HG02588 (cell line): ENCODE measurements at regions not wholly inside any gene's neighbourhood (a gene's known extent, or its start where the extent isn't known, plus 50 kb on each side); places are given as distances from the start of the nearest gene placed in this dataset.

ENCODE experiments used
- ATAC-seq: cut with Tn5 transposase; IDR thresholded peaks from one replicate; pipeline ENCODE4 v1.9.1; 2021; ENCODE audit warnings: mild to moderate bottlenecking, moderate library complexity; ENCODE audit not compliant: unreplicated experiment

DNA sequence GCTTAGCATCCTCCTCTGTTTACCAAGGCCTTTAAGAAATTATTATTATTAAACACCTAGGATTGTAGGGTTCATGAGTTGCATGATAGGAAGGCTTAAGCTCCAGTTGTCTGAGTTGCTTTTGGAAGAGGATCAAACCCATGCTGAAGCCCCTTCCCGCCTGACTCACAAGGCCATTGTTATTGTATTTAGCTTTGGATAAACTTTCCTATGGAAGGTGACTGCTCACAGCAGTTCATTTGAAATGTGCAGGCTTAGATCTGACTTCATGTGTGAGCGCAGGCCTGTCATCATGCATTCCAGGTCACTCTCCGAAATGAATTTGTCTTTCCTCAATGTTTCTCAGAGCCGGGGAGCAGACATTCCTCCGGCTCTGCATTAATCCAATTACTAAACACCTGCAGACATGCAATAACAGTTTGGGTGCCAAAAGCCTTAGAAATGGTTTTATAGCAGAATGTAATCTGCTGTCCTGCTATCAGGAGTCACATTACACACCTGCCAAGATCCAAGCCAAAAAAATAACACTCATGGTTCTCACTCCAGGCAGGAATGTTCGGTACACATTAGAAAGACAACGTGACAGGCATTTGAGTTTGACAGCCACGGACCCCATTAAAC is 119.9 kb downstream of the OSR1 start:
- no peak for ATAC-seq

GRCh38 chr2:19235308-19235707 is 123.1 kb downstream of the OSR1 start:
- ATAC-seq: no peak

DNA sequence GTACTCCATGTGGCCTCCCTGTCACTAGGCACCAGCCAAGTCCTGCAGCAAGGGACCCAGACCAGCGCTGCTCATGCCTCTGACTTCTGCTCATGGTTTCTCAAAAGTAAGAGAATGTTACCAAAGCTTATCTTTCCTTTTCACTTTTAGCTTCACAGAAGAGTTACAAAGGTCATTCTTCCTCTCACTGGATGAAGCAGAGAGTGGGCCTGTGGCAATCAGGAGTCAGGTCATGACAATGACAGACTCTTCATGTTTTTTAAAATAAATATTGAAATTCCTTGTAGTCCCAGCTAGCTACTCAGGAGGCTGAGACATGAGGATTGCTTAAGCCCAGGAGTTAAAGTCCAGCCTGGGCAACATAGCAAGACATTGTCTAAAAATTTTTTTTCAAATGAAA is 126.1 kb downstream of the OSR1 start:
- no peak for ATAC-seq

DNA sequence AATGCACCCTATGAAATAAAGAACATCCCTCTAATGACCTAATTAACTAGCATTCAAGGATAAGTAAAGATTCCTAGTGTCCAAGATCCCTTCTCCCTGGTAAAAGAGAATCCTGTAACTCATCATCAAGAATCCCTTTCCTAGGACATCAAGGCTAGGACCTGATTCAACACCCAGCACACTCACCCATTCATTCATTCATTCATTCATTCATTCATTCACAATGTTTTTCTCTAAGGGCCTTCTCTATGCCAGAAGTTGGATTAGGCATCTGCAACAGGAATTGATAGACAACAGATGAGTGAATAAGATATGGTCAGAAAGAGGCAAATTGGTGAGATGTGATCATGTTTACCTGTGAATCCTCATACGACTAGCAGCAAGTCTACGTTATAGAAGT is 126.8 kb downstream of the OSR1 start:
- no peak for ATAC-seq

DNA sequence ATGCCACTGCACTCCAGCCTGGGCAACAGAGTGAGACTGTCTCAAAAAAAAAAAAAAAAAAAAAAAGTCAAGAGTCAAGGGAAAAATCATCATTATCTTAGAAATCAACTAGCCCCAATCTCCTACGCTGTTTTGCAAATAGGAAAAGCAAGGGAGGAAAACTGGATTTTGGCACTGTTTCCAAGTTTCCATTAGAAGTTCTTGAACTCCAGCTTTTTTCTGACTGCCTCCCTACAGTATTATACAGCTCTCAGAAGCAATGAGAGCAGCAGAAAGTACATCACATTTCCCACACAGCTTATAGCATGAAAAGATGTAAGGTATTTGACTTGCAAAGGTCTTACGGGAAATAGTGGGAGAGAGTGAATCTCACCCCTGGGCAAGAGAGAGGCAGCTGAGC is 127.8 kb downstream of the OSR1 start:
- ATAC-seq: no peak

DNA sequence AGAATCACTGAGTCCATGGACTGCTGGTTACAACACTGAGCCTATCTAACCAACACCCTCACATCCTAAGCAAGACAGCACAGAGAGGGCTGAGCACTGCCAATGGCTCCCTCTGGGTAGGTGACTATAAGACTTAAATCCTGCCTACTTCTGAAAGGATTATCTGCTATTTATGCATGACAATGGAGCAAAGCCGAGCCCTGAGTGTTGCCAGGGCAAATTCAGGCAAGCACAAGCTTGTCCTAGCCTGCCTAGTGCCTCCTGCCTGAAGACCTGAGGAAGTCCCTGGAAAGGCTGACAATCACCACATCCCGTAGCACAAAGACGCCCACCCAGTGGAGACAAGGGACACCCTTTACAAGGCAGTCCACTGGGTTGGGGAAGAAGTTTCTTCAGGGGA is 129.7 kb downstream of the OSR1 start:
- ATAC-seq: no peak

GRCh38 chr2:19228181-19228593 is 130.2 kb downstream of the OSR1 start:
- no peak for ATAC-seq

DNA sequence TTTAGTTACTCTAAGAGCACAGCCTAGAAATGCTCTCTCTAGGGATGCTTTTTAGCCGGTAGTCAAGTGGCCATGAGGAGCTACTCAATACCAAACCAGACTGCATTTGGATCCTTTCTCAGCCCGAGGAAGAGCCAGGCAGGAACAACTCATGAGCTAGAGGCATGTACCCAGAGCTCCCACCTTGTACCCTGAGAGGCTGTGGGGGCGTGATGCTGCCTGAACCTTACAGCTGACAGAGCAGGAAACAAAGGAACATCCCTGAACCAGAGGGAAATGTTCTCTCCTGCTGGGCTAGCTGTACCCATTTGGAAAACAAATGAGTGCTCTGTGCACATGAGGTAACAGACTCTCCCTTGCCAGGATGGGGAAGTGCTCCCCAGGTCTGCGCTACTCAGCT is 131.6 kb downstream of the OSR1 start:
- no peak for ATAC-seq

DNA sequence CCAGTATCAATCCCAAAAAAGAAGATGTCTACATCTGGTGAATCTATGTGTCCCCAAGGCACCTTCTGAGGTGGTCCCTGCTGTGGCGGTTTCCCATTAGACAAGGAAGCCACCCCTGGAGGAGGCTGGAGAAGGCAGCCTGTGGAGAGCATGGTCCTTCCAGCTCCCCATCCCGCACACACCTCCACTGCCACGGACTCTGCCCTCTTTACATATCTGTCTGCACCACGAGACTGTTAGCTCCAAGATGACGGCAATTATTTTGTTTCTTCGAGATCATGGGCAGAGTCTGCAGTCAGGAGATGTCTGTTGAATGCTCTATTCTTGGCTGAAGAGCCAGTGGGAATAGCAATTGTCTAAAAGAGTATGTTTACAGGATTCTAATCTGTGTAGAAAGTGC is 132.0 kb downstream of the OSR1 start:
- ATAC-seq: no peak

GRCh38 chr2:19225931-19226330 is 132.5 kb downstream of the OSR1 start:
- ATAC-seq: no peak

DNA sequence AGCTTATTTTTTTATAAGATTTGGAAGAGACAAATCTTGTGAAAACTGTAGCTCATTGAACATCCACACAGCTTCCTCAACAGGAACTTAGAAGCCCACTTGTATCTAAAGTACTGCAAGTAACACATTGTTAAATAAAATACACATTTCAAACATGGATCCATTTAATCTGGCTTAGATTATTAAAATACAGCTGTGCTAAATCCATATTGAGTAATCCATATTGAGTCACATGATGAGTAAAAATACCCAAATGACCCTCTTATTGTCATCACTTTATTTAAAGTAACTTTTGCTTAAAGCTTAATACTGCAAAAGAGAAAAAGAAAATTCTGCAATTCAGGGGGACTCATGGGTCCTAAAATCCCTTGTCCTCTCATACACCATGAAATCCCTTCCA is 133.3 kb downstream of the OSR1 start:
- no peak for ATAC-seq

GRCh38 chr2:19224486-19224885 is 133.9 kb downstream of the OSR1 start:
- ATAC-seq: no peak

DNA sequence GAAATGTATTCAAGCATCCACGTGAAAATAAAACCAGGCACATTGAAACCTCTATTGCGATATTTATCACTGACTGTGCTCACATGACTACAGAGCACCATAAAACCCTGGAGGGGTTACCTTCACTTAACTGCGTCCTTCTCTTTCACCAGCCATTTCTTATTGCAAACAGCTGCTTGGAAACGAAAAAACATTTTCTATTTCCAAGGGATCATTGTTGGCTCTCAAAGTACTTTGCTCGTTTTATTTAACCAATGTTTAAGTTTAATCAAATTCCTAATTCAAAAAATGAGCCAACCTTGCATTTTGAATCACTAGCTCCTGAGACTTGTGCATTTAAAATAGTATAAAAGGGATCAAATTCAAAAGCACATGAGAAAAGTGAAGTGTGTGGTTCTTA is 134.4 kb downstream of the OSR1 start:
- no peak for ATAC-seq

DNA sequence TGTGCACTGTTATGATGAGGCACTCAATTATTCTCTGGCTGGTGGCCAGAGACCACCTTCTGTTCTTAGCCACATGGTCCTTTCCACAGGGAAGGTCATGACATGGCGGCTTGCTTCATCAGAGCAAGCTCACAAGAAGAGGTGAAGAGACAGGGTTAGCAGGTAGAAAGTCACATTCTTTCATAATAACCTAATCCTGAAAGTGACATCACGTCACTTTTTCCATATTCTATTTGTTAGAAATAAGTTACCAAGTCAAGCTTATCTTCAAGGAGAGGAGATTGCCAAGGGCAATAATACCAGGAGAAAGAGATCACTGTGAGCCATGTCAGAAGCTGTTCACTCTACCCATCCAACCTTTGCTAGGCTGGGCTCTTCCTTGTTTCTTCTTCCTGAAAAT is 139.4 kb downstream of the OSR1 start:
- ATAC-seq: no peak

DNA sequence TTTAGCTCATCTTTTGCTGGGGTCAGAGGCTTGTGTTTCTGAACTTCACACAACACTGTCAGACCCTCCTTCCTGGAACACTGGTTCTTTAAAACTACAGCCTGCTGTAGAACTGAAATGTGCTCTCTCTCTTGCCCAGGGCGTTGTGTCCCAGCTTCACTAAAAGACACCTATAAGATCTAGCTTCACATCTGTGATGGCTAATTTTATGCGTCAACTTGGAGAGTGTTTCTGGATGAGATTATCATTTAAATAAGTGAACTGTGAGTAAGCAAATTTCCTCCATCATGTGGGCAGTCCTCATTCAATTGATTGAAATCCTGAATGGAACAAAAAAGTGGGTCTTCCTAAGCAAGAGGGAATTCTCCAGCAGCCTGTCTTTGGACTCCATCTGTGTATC is 140.3 kb downstream of the OSR1 start:
- no peak for ATAC-seq

DNA sequence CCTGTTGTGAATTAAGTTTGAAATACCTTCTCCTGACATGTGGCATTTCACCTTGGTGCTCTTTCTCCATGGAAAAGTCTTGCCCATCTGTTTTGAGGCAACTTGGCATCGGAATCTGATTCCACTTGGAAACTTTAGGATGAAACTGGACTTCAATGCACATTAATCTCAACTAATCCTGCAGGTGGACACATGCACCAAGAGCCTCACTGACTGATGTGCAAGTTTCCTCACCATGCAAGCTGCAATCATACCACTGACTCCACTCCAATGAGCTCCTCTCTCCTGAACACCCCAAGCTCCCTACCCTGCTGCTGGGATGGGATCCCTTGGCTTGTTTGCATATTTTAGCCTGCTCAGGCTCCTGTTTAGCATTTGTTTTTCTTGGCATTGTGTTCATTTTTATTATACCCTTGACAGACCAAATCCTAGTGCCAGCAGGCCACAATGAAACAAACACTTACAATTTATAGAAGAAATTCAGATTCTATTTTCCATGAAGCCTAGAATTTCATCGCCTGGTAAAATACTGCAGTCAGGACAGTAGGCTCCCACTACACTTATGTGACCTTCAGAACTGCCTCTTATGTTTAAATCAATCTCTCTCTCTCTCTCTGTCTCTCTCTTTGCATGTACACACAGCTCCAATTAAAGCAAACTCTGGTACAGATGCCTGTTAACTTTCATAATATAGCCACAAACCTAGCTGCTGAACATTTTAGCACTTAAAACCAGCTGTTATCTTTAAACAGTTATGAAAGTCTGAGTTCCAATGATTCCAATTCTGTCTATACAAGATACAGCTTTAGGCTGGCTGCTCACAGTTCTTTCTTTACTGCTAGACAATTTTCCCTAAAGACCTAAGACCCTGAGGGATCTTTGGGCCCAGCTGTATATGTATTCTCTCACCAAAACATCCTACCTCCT is 141.5 kb downstream of the OSR1 start:
- ATAC-seq: no peak

DNA sequence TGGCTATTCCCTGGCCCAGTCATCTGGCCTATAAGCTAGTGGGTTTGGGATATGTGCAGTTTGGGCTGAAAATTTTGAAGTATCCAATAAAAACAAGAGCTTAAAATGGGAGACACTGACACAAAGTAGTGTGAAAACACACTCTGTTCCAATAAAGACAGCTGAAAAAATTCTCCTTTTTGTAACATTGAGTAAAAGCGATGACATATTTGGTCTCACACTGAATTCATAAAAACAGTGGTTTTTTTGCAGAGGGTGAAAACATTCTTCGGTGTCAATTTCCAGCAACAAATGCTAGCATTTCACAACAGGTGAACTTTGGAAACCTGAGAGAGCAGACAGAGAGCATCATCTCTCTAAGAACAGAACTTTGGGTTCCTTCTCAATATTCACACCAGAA is 142.2 kb downstream of the OSR1 start:
- ATAC-seq: no peak

- no peak for ATAC-seq
These were observed 143.6 kb downstream of the OSR1 start for GRCh38 chr2:19214682-19215391.

GRCh38 chr2:19209575-19210341 is 148.7 kb downstream of the OSR1 start:
- ATAC-seq: no peak

- ATAC-seq: no peak
These were observed 149.8 kb downstream of the OSR1 start for GRCh38 chr2:19208479-19209199.
